GM12878 (cell line): ENCODE measurements at regions not wholly inside any gene's neighbourhood (a gene's known extent, or its start where the extent isn't known, plus 50 kb on each side); places are given as distances from the start of the nearest gene placed in this dataset.

Experiments used
- ATAC-seq: fragments of 200-7000 bp; cut with Tn5 transposase; 3 replicates; pipeline ENCODE4 v1.9.1; 2020; ENCODE audit warnings: mild to moderate bottlenecking, moderate library complexity
- BruUV-seq: library from RNA; stranded (reverse); fragments of 400-500 nt; replicated peaks from 2 replicates; lab custom pipeline; 2021; lab: Mats Ljungman, UMichigan
- CTCF ChIA-PET: fragments of 300-600 bp; sonication (Branson Sonifier 250); formaldehyde crosslinking; extraction: SDS; loops from one replicate; lab custom pipeline; 2021; ENCODE audit warnings: inconsistent platforms; lab: Yijun Ruan, JAX
- POLR2A ChIA-PET: fragments of 350-600 bp; formaldehyde crosslinking; extraction: SDS; loops from one replicate; lab custom pipeline; 2021; ENCODE audit warnings: inconsistent platforms; lab: Charles Lee
- RAD21 ChIA-PET: fragments of 300-600 bp; sonication (Branson Sonifier 250); formaldehyde crosslinking; loops from one replicate; lab custom pipeline; 2023; ENCODE audit warnings: antibody characterized with exemption; ENCODE audit not compliant: unreplicated experiment; lab: Charles Lee
- SMC1A ChIA-PET: fragments of 300-600 bp; sonication (Branson Sonifier 250); formaldehyde crosslinking; loops from one replicate; lab custom pipeline; 2023; ENCODE audit not compliant: unreplicated experiment, uncharacterized antibody; lab: Charles Lee
- DNase-seq: peaks from one replicate; pipeline ENCODE4 v3.0.0-alpha.2; 2011; ENCODE audit warnings: low read depth, low spot score
- FAIRE-seq: peaks from 3 replicates; lab custom pipeline; 2011; peaks lifted over from hg19 to GRCh38; lab: Jason Lieb, UNC
- H2AFZ ChIP-seq: 2 replicates; pipeline ENCODE4 v1.6.0; 2011; ENCODE audit warnings: low read depth, low read length, control low read depth; ENCODE audit not compliant: control insufficient read depth
- H3K27ac ChIP-seq: 2 replicates; pipeline ENCODE4 v1.5.1; 2011; ENCODE audit warnings: control low read depth; ENCODE audit not compliant: control insufficient read depth, insufficient read depth
- H3K27me3 ChIP-seq, 2 experiments: replicated peaks in 1 of 2; 2 replicates each; pipeline versions ENCODE4 v1.6.0 to v1.6.1; 2011; ENCODE audit warnings: low read length in 1 of 2; ENCODE audit not compliant: control insufficient read depth in 2 of 2, insufficient read depth in 2 of 2
- H3K36me3 ChIP-seq, 2 experiments: 2 replicates each; pipeline ENCODE4 v1.5.1; 2011; ENCODE audit warnings: low read length in 1 of 2; ENCODE audit not compliant: control insufficient read depth in 2 of 2, insufficient read depth in 2 of 2
- H3K4me1 ChIP-seq: 2 replicates; pipeline ENCODE4 v1.6.1; 2011; ENCODE audit warnings: mild to moderate bottlenecking, low read length, moderate library complexity, mixed read lengths; ENCODE audit not compliant: control insufficient read depth, insufficient read depth
- H3K4me2 ChIP-seq: 2 replicates; pipeline ENCODE4 v1.6.0; 2011; ENCODE audit warnings: control low read depth; ENCODE audit not compliant: control insufficient read depth, insufficient read depth
- H3K4me3 ChIP-seq: fragments of 200-600 bp; sonication (generic); 2 replicates; pipeline ENCODE4 v1.5.1; 2016
- H3K79me2 ChIP-seq: 2 replicates; pipeline ENCODE4 v1.6.0; 2011; ENCODE audit warnings: low read length; ENCODE audit not compliant: control insufficient read depth, insufficient read depth
- H3K9ac ChIP-seq: 2 replicates; pipeline ENCODE4 v1.8.0; 2011; ENCODE audit warnings: low read length, control low read depth, mixed read lengths; ENCODE audit not compliant: control insufficient read depth, insufficient read depth
- H3K9me3 ChIP-seq: replicated peaks from 3 replicates; pipeline ENCODE4 v1.5.1; 2011; ENCODE audit warnings: mild to moderate bottlenecking, low read length; ENCODE audit not compliant: control insufficient read depth, insufficient read depth
- H4K20me1 ChIP-seq: 2 replicates; pipeline ENCODE4 v1.6.0; 2011; ENCODE audit not compliant: control insufficient read depth, insufficient read depth
- ATF3 ChIP-seq: IDR thresholded peaks from 2 replicates; pipeline ENCODE4 v1.6.1; 2011; ENCODE audit warnings: low read depth, mild to moderate bottlenecking, low read length, moderate library complexity, borderline replicate concordance; ENCODE audit errors: extremely low read depth
- ATF7 ChIP-seq: fragments of 450-650 bp; IDR thresholded peaks from 2 replicates; pipeline ENCODE4 v1.6.1; 2016; ENCODE audit warnings: low read depth, mild to moderate bottlenecking
- BCL11A ChIP-seq: IDR thresholded peaks from 2 replicates; pipeline ENCODE4 v1.6.1; 2011; ENCODE audit warnings: low read depth, low read length
- CEBPB ChIP-seq, 2 experiments: fragments of 150-350 bp in 1 of 2; IDR thresholded peaks; 2 replicates each; pipeline ENCODE4 v1.6.1; 2012 to 2014; ENCODE audit warnings: low read depth in 2 of 2, low read length in 2 of 2, borderline replicate concordance in 1 of 2, inconsistent platforms in 1 of 2
- CHD1 ChIP-seq: IDR thresholded peaks from 2 replicates; pipeline ENCODE4 v1.6.1; 2012; ENCODE audit warnings: low read depth, low read length, improper control_type of control experiment
- EED ChIP-seq: sonication (generic); IDR thresholded peaks from 2 replicates; pipeline ENCODE4 v1.6.1; 2016; ENCODE audit warnings: antibody characterized with exemption, low read depth
- GABPA ChIP-seq: IDR thresholded peaks from 2 replicates; pipeline ENCODE4 v1.6.1; 2014; ENCODE audit warnings: antibody characterized with exemption, low read depth, mild to moderate bottlenecking, inconsistent platforms
- HDGF ChIP-seq: fragments of 450-650 bp; IDR thresholded peaks from 2 replicates; pipeline ENCODE4 v1.6.1; 2016; ENCODE audit warnings: antibody characterized with exemption
- MEF2A ChIP-seq: IDR thresholded peaks from 2 replicates; pipeline ENCODE4 v1.6.1; 2011; ENCODE audit warnings: low read depth, mild to moderate bottlenecking, low read length, moderate library complexity; ENCODE audit not compliant: insufficient read depth
- MYC ChIP-seq: IDR thresholded peaks from 2 replicates; pipeline ENCODE4 v1.6.1; 2011; ENCODE audit warnings: mild to moderate bottlenecking, low read length, moderate library complexity, inconsistent platforms; ENCODE audit not compliant: insufficient read depth, insufficient replicate concordance, insufficient read length, severe bottlenecking
- NR2F1 ChIP-seq: fragments of 450-650 bp; conservative IDR thresholded peaks from 2 replicates; pipeline ENCODE4 v1.6.1; 2017; ENCODE audit warnings: mild to moderate bottlenecking
- PAX5 ChIP-seq: IDR thresholded peaks from 2 replicates; pipeline ENCODE4 v1.6.1; 2011; ENCODE audit warnings: low read depth, low read length, borderline replicate concordance
- SP1 ChIP-seq: IDR thresholded peaks from one replicate; pipeline ENCODE4 v1.6.1; 2011; ENCODE audit warnings: low read depth, low read length
- TBL1XR1 ChIP-seq: IDR thresholded peaks from 2 replicates; pipeline ENCODE4 v1.6.1; 2012; ENCODE audit warnings: low read depth, low read length, improper control_type of control experiment
- WRNIP1 ChIP-seq: IDR thresholded peaks from 2 replicates; pipeline ENCODE4 v1.6.1; 2011; ENCODE audit warnings: low read depth, low read length, improper control_type of control experiment, borderline replicate concordance
- ZBED1 ChIP-seq: IDR thresholded peaks from 2 replicates; pipeline ENCODE4 v1.6.1; 2016; ENCODE audit warnings: borderline replicate concordance
- ZNF207 ChIP-seq: fragments of 450-650 bp; IDR thresholded peaks from 2 replicates; pipeline ENCODE4 v1.6.1; 2014; ENCODE audit warnings: antibody characterized with exemption, mild to moderate bottlenecking, borderline replicate concordance
- ZNF384 ChIP-seq: IDR thresholded peaks from 2 replicates; pipeline ENCODE4 v1.6.1; 2012; ENCODE audit warnings: low read depth, mild to moderate bottlenecking, low read length, improper control_type of control experiment, borderline replicate concordance
- WGBS: methylation state at CpG from one replicate; pipeline ENCODE4 v1.1.6; 2016; ENCODE audit warnings: low lambda C conversion rate; ENCODE audit not compliant: insufficient replicate concordance, insufficient coverage; ENCODE audit errors: missing lambda C conversion rate; 5-methylcytosine and 5-hydroxymethylcytosine counted together
- in situ Hi-C: fragments of 300-500 bp; cut with MboI; formaldehyde crosslinking; loops from 9 replicates; pipeline ENCODE4 v1.14.3; 2018; ENCODE audit warnings: mixed read lengths
- intact Hi-C: fragments of 100-400 bp; cut with micrococcal nuclease; formaldehyde crosslinking; loops from one replicate; pipeline ENCODE4 v1.14.2; 2022; ENCODE audit not compliant: unreplicated experiment
- TF ChIP-seq, protein P1 (sequence below): fragments of 450-650 bp; IDR thresholded peaks from 2 replicates; pipeline ENCODE4 v1.6.1; 2018; ENCODE audit warnings: mild to moderate bottlenecking, low read depth, moderate library complexity; ENCODE audit not compliant: partially characterized antibody
- TF ChIP-seq, protein P2 (sequence below): IDR thresholded peaks from 2 replicates; pipeline ENCODE4 v1.6.1; 2012; ENCODE audit warnings: mild to moderate bottlenecking, low read depth, low read length

DNA sequence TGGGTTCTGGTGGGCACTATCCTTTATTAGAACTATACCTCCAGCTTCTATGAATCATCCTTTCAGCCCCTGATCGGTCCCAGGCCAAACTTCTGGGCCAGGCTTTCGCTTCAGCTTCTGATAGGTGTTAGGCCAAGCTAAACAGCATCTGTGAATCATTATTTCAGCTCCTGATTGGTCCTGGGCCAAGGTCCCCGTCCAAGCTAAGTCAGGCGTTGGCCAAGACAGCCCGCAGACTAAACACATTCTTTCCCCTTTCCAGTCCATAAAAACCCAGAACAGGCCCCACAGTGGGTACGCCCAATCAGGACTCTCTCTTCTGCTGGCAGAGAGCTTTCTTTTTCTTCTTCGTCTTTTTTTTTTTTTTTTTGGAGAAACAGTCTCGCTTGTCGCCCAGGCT lies 1808.9 kb upstream of the SEL1L start:
- ChIA-PET RAD21 (no interaction called here), CTCF (no interaction called here), SMC1A (interaction anchor here (0.7 kb wide), 1 partner anchor 68 kb away, joined by 4 read pairs; no protein-coding TSS in a partner anchor), POLR2A (no interaction called here)
- H3K36me3 ChIP-seq, result no peaks in the 10 kb centered on the region
- H3K4me2 ChIP-seq, result no peak overlapping the region
- intact Hi-C loops, result no loop called here
- H3K27ac ChIP-seq, result no peak overlapping the region
- no peak overlapping the region for H2AFZ ChIP-seq
- H3K79me2 ChIP-seq, result no peaks in the 10 kb centered on the region
- WGBS, result 35% methylated on average over 9 of the region's 9 CpGs
- TF ChIP-seq GABPA, result no peak
- no peak for TF ChIP-seq CHD1
- TF ChIP-seq MYC, result no peak
- TF ChIP-seq ZBED1, result no peak
- no peak for TF ChIP-seq ZNF207
- no peak for TF ChIP-seq MEF2A
- TF ChIP-seq CEBPB (IDR thresholded peaks at IDR 0.05; ENCODE audit: borderline replicate concordance in 1 of 2, low read depth in 2 of 2, low read length in 2 of 2), result no peak
- no peak for TF ChIP-seq ATF3
- TF ChIP-seq, protein P1, sequence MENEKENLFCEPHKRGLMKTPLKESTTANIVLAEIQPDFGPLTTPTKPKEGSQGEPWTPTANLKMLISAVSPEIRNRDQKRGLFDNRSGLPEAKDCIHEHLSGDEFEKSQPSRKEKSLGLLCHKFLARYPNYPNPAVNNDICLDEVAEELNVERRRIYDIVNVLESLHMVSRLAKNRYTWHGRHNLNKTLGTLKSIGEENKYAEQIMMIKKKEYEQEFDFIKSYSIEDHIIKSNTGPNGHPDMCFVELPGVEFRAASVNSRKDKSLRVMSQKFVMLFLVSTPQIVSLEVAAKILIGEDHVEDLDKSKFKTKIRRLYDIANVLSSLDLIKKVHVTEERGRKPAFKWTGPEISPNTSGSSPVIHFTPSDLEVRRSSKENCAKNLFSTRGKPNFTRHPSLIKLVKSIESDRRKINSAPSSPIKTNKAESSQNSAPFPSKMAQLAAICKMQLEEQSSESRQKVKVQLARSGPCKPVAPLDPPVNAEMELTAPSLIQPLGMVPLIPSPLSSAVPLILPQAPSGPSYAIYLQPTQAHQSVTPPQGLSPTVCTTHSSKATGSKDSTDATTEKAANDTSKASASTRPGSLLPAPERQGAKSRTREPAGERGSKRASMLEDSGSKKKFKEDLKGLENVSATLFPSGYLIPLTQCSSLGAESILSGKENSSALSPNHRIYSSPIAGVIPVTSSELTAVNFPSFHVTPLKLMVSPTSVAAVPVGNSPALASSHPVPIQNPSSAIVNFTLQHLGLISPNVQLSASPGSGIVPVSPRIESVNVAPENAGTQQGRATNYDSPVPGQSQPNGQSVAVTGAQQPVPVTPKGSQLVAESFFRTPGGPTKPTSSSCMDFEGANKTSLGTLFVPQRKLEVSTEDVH, result no peak
- TF ChIP-seq WRNIP1, result no peak
- TF ChIP-seq, protein P2, sequence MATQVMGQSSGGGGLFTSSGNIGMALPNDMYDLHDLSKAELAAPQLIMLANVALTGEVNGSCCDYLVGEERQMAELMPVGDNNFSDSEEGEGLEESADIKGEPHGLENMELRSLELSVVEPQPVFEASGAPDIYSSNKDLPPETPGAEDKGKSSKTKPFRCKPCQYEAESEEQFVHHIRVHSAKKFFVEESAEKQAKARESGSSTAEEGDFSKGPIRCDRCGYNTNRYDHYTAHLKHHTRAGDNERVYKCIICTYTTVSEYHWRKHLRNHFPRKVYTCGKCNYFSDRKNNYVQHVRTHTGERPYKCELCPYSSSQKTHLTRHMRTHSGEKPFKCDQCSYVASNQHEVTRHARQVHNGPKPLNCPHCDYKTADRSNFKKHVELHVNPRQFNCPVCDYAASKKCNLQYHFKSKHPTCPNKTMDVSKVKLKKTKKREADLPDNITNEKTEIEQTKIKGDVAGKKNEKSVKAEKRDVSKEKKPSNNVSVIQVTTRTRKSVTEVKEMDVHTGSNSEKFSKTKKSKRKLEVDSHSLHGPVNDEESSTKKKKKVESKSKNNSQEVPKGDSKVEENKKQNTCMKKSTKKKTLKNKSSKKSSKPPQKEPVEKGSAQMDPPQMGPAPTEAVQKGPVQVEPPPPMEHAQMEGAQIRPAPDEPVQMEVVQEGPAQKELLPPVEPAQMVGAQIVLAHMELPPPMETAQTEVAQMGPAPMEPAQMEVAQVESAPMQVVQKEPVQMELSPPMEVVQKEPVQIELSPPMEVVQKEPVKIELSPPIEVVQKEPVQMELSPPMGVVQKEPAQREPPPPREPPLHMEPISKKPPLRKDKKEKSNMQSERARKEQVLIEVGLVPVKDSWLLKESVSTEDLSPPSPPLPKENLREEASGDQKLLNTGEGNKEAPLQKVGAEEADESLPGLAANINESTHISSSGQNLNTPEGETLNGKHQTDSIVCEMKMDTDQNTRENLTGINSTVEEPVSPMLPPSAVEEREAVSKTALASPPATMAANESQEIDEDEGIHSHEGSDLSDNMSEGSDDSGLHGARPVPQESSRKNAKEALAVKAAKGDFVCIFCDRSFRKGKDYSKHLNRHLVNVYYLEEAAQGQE, result no peak
- no peak for TF ChIP-seq PAX5
- no peak for TF ChIP-seq TBL1XR1
- TF ChIP-seq NR2F1, result no peak
- no peak for TF ChIP-seq ZNF384
- no peak for TF ChIP-seq ATF7
- TF ChIP-seq BCL11A, result no peak
- TF ChIP-seq EED, result no peak
- no peak for TF ChIP-seq HDGF
- no peak for TF ChIP-seq SP1
- no peaks in the 10 kb centered on the region for H3K9me3 ChIP-seq
- no peaks in the 10 kb centered on the region for H4K20me1 ChIP-seq
- no peaks in the 10 kb centered on the region for H3K4me1 ChIP-seq
- no peak for ATAC-seq
- no peak overlapping the region for H3K4me3 ChIP-seq
- BruUV-seq, result no TSS peak
- no peaks in the 10 kb centered on the region for H3K27me3 ChIP-seq
- H3K9ac ChIP-seq, result no peak overlapping the region
- no peak for FAIRE-seq
- DNase-seq, result no peak
- in situ Hi-C loops, result no loop called here
